ENCODE measurements at regions not wholly inside any gene's neighbourhood (a gene's known extent, or its start where the extent isn't known, plus 50 kb on each side); places are given as distances from the start of the nearest gene placed in this dataset.

- Mint-ChIP-seq H3K4me1 (ENCODE audit: low read depth, unreplicated experiment) (peaks cover 5% of the 10 kb centered on the region), H3K27me3 (ENCODE audit: unreplicated experiment) (peaks cover 3% of the 10 kb centered on the region), H3K27ac (ENCODE audit: unreplicated experiment) (no peak overlapping the region), H3K36me3 (ENCODE audit: unreplicated experiment) (no peaks in the 10 kb centered on the region), H3K9me3 (ENCODE audit: unreplicated experiment) (no peaks in the 10 kb centered on the region), H3K4me3 (ENCODE audit: unreplicated experiment) (no peak overlapping the region)
- no peak for DNase-seq
- no peak for TF ChIP-seq CTCF (IDR thresholded peaks at IDR 0.05; ENCODE audit: partially characterized antibody, unreplicated experiment)
Measured at GRCh38 chr6:8181160-8181881, 79.0 kb upstream of the EEF1E1 start.

- Mint-ChIP-seq H3K9me3 (ENCODE audit: unreplicated experiment) (no peaks in the 10 kb centered on the region), H3K36me3 (ENCODE audit: unreplicated experiment) (no peaks in the 10 kb centered on the region), H3K27me3 (ENCODE audit: unreplicated experiment) (peaks cover 3% of the 10 kb centered on the region), H3K4me3 (ENCODE audit: unreplicated experiment) (no peak overlapping the region), H3K4me1 (ENCODE audit: low read depth, unreplicated experiment) (peaks cover 5% of the 10 kb centered on the region), H3K27ac (ENCODE audit: unreplicated experiment) (no peak overlapping the region)
- TF ChIP-seq CTCF (IDR thresholded peaks at IDR 0.05; ENCODE audit: partially characterized antibody, unreplicated experiment), result no peak
- DNase-seq, result no peak
Measured at GRCh38 chr6:8180327-8181159, 78.2 kb upstream of the EEF1E1 start.

GRCh38 chr6:8177721-8178120 is 75.4 kb upstream of the EEF1E1 start:
- H3K27ac Mint-ChIP-seq (ENCODE audit: unreplicated experiment), result no peak overlapping the region

GRCh38 chr6:8175046-8175777 is 72.9 kb upstream of the EEF1E1 start:
- H3K4me3 Mint-ChIP-seq (ENCODE audit: unreplicated experiment), result no peak overlapping the region
- no peak overlapping the region for H3K27ac Mint-ChIP-seq (ENCODE audit: unreplicated experiment)
- DNase-seq, result no peak
- no peaks in the 10 kb centered on the region for H3K4me1 Mint-ChIP-seq (ENCODE audit: low read depth, unreplicated experiment)
- H3K36me3 Mint-ChIP-seq (ENCODE audit: unreplicated experiment), result no peaks in the 10 kb centered on the region
- H3K27me3 Mint-ChIP-seq (ENCODE audit: unreplicated experiment), result no peaks in the 10 kb centered on the region
- no peaks in the 10 kb centered on the region for H3K9me3 Mint-ChIP-seq (ENCODE audit: unreplicated experiment)
- no peak for TF ChIP-seq CTCF (IDR thresholded peaks at IDR 0.05; ENCODE audit: partially characterized antibody, unreplicated experiment)

More at GRCh38 chr6:8177721-8178120, 75.4 kb upstream of the EEF1E1 start:
- peaks cover 3% of the 10 kb centered on the region for H3K27me3 Mint-ChIP-seq (ENCODE audit: unreplicated experiment)
- no peaks in the 10 kb centered on the region for H3K36me3 Mint-ChIP-seq (ENCODE audit: unreplicated experiment)
- no peaks in the 10 kb centered on the region for H3K9me3 Mint-ChIP-seq (ENCODE audit: unreplicated experiment)
- H3K4me1 Mint-ChIP-seq (ENCODE audit: low read depth, unreplicated experiment), result peaks cover 5% of the 10 kb centered on the region
- H3K4me3 Mint-ChIP-seq (ENCODE audit: unreplicated experiment), result no peak overlapping the region
- no peak for DNase-seq
- TF ChIP-seq CTCF (IDR thresholded peaks at IDR 0.05; ENCODE audit: partially characterized antibody, unreplicated experiment), result no peak

All from glutamatergic neuron (in vitro differentiated cells).